Activated T-cell treated with anti-CD3 and anti-CD28 coated beads for 24 hours (primary cell): ENCODE measurements at regions not wholly inside any gene's neighbourhood (a gene's known extent, or its start where the extent isn't known, plus 50 kb on each side); places are given as distances from the start of the nearest gene placed in this dataset.
A peak's percentile ranks its signal among the peaks of the same experiment; 100 is the strongest.

Experiments used
- DNase-seq: peaks from one replicate; pipeline ENCODE4 v3.0.0-alpha.2; 2020; ENCODE audit warnings: low read depth

GRCh38 chr1:204736836-204737235 lies 51.3 kb upstream of the LRRN2 start:
- no peak for DNase-seq

GRCh38 chr1:204738506-204738905 lies 53.0 kb upstream of the LRRN2 start:
- no peak for DNase-seq

- DNase-seq = no peak
Measured at GRCh38 chr1:204740354-204740753, 54.8 kb upstream of the LRRN2 start.

- DNase-seq = no peak
Measured at GRCh38 chr1:204741440-204741839, 55.9 kb upstream of the LRRN2 start.

- DNase-seq = no peak
Measured at GRCh38 chr1:204742676-204743251, 57.2 kb upstream of the LRRN2 start.

GRCh38 chr1:204744107-204744779 lies 58.7 kb upstream of the LRRN2 start:
- DNase-seq = no peak

- peak; percentile 31 for DNase-seq
Measured at GRCh38 chr1:204746838-204747442, 61.4 kb upstream of the LRRN2 start.

- DNase-seq = no peak
Measured at GRCh38 chr1:204751480-204751879, 65.9 kb upstream of the LRRN2 start.

- DNase-seq = no peak
Measured at GRCh38 chr1:204751883-204752687, 66.5 kb upstream of the LRRN2 start.

GRCh38 chr1:204752688-204753040 lies 67.1 kb upstream of the LRRN2 start:
- no peak for DNase-seq

GRCh38 chr1:204754821-204755220 lies 69.3 kb upstream of the LRRN2 start:
- DNase-seq = no peak

- no peak for DNase-seq
Measured at GRCh38 chr1:204756349-204756748, 70.8 kb upstream of the LRRN2 start.

GRCh38 chr1:204756811-204757210 lies 71.3 kb upstream of the LRRN2 start:
- DNase-seq = no peak

- DNase-seq = no peak
Measured at GRCh38 chr1:204758601-204759000, 73.1 kb upstream of the LRRN2 start.

GRCh38 chr1:204760350-204760749 lies 74.8 kb upstream of the LRRN2 start:
- no peak for DNase-seq

GRCh38 chr1:204760757-204761156 lies 75.2 kb upstream of the LRRN2 start:
- DNase-seq = no peak

- peak; percentile 58 for DNase-seq
Measured at GRCh38 chr1:204763773-204764427, 78.4 kb upstream of the LRRN2 start.

GRCh38 chr1:204769997-204770396 lies 84.5 kb upstream of the LRRN2 start:
- DNase-seq = no peak

GRCh38 chr1:204771358-204771757 lies 85.8 kb upstream of the LRRN2 start:
- DNase-seq = no peak

GRCh38 chr1:204773246-204773645 lies 87.7 kb upstream of the LRRN2 start:
- DNase-seq = no peak

- no peak for DNase-seq
Measured at GRCh38 chr1:204775546-204775945, 90.0 kb upstream of the LRRN2 start.

- no peak for DNase-seq
Measured at GRCh38 chr1:204777591-204777990, 92.1 kb upstream of the LRRN2 start.
